Mucosa of descending colon (tissue), 3 donors: ENCODE measurements at regions not wholly inside any gene's neighbourhood (a gene's known extent, or its start where the extent isn't known, plus 50 kb on each side); places are given as distances from the start of the nearest gene placed in this dataset.

Experiments used
- ATAC-seq: fragments of 200-7000 bp; cut with Tn5 transposase; one replicate; pipeline ENCODE4 v1.9.1; 2020; ENCODE audit warnings: mild to moderate bottlenecking, moderate library complexity
- DNase-seq, 3 donors: peaks; one replicate each; pipeline ENCODE4 v3.0.0-alpha.2; 2020
- H3K36me3 ChIP-seq: fragments of 200-600 bp; one replicate; pipeline ENCODE4 v1.8.0; 2021; ENCODE audit warnings: low read depth, mild to moderate bottlenecking
- H3K4me1 ChIP-seq: fragments of 200-600 bp; one replicate; pipeline ENCODE4 v1.8.0; 2021; ENCODE audit warnings: low read depth, mild to moderate bottlenecking
- H3K4me3 ChIP-seq: fragments of 200-600 bp; one replicate; pipeline ENCODE4 v1.8.0; 2021; ENCODE audit warnings: mild to moderate bottlenecking
- H3K9me3 ChIP-seq: fragments of 200-600 bp; one replicate; pipeline ENCODE4 v1.8.0; 2021; ENCODE audit warnings: mild to moderate bottlenecking
- intact Hi-C, 2 donors: fragments of 100-400 bp; cut with DNase I in 1 of 2; cut with micrococcal nuclease in 1 of 2; formaldehyde crosslinking; loops; one replicate each; pipeline versions ENCODE4 v1.11.0 to v1.11.1; 2022; cut with DNase I, micrococcal nuclease
- TF ChIP-seq, protein P1 (sequence below): fragments of 200-600 bp; IDR thresholded peaks from one replicate; pipeline ENCODE4 v1.8.0; 2022; ENCODE audit warnings: antibody characterized with exemption, mild to moderate bottlenecking
- donor health status: DM: no; HTN: no; CAD: no; lungs with moderate emphysema.
- donor health status: DM: no; HTN: no; CAD: no.
- donor health status: DM: no; HTN: yes; CAD: no.

DNA sequence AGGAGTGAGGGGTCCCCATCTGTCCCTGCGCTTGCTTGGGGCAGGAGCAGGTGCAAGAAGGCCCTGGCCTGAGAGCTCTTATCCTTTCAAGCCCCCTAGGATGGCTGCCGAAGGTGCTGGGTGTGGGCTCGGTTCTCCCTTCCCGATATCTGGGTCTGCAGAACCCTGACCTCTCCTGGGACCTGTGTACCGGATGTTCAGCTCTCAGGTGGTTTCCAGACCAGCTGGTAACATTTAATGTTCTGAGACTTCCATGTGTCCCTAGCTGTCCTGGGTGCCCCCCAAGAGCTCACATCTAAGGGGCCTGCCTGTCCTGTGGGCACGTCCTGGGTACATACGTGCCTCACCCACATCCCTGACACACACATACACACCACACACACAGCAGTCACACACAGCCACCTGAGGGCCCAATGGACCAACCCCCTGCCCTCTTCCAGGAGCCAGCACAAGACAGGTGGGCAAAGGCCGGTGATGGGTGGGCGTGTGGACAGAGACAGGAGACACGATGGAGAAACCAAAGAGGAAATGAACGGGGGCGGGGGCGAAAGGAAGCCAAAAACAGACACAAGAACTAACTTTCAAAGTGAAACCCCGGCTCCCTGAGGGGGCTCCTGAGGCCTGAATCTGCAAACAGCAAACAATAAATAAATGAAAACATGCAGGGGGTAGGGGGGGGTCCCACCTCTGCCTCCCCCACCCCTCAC is 124.3 kb downstream of the PTPRS start:
- no peaks in the 10 kb centered on the region for H3K36me3 ChIP-seq
- ATAC-seq (no peak), DNase-seq (no peak)
- intact Hi-C loops = no loop called here
- H3K4me1 ChIP-seq = no peaks in the 10 kb centered on the region
- no peak overlapping the region for H3K4me3 ChIP-seq
- TF ChIP-seq, protein P1, sequence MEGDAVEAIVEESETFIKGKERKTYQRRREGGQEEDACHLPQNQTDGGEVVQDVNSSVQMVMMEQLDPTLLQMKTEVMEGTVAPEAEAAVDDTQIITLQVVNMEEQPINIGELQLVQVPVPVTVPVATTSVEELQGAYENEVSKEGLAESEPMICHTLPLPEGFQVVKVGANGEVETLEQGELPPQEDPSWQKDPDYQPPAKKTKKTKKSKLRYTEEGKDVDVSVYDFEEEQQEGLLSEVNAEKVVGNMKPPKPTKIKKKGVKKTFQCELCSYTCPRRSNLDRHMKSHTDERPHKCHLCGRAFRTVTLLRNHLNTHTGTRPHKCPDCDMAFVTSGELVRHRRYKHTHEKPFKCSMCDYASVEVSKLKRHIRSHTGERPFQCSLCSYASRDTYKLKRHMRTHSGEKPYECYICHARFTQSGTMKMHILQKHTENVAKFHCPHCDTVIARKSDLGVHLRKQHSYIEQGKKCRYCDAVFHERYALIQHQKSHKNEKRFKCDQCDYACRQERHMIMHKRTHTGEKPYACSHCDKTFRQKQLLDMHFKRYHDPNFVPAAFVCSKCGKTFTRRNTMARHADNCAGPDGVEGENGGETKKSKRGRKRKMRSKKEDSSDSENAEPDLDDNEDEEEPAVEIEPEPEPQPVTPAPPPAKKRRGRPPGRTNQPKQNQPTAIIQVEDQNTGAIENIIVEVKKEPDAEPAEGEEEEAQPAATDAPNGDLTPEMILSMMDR = no peak
- no peaks in the 10 kb centered on the region for H3K9me3 ChIP-seq

DNA sequence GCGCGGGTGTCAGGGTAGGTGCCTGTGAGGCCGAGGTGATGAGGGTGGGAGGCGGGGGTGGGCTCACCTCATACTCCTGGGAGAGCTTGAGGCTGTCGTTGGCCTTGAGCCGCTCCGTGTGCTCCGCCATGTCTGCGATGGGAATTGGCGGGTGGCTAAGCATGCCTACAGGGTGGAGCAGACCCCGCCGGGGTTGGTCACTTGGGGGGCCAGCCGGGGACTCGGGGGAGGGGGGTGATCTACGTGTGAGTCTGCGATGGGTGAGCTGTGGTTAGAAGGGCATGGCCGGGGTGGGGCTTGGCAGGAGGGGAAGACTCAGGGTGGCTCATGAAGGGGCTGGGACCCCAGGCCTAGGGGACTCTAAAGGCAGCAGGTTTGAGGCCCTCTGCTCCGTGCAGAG is 125.2 kb downstream of the PTPRS start:
- DNase-seq = no peak
- H3K36me3 ChIP-seq = no peaks in the 10 kb centered on the region
- H3K9me3 ChIP-seq = no peaks in the 10 kb centered on the region
- no peak for ATAC-seq
- no peak overlapping the region for H3K4me3 ChIP-seq
- TF ChIP-seq, protein P1 = no peak
- no peaks in the 10 kb centered on the region for H3K4me1 ChIP-seq
- intact Hi-C loops = no loop called here

DNA sequence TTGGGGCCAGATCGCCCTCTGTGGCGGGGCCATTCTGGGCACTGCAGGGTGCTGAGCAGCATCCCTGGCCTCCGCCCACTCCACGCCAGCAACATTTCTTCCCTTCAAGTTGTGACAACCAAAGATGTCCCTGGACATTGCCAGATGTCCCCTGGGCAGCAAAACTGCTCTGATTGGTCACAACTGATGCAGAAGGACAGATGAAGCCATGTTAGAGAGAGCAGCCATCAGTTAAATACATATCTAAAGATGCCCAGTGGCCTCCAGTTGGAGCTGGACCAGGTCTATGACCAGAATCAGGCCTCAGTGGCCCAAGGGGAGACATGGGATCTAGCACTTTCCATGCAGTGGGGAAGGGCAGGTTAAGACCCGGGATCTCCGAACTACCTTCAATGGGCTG is 125.7 kb downstream of the PTPRS start:
- Histone ChIP-seq H3K9me3 (no peaks in the 10 kb centered on the region), H3K36me3 (no peaks in the 10 kb centered on the region), H3K4me1 (no peaks in the 10 kb centered on the region), H3K4me3 (no peak overlapping the region)
- ATAC-seq (no peak), DNase-seq (no peak)
- TF ChIP-seq, protein P1 = no peak
- intact Hi-C loops = no loop called here

DNA sequence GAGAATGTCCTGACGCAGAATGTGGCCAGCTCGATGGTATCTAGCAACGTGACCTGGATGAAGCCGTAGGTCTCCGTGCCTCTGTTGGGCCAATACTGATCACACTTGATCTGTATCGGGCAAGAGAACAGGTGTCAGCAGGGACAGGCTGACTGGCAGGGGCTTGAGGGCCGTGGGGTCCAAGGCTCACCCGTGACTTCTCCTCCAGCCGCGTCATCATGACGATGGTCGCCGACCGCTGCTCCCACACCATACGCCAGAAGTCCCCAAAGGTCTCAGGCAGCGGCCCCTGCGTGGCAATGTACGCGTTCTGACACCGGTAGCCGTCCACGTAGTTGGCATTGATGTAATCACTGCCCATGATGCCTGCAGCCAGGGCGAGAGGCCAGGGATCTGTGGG is 126.2 kb downstream of the PTPRS start:
- H3K4me3 ChIP-seq = no peak overlapping the region
- TF ChIP-seq, protein P1 = no peak
- H3K36me3 ChIP-seq = no peaks in the 10 kb centered on the region
- DNase-seq = no peak
- no peaks in the 10 kb centered on the region for H3K4me1 ChIP-seq
- no peak for ATAC-seq
- intact Hi-C loops = no loop called here
- H3K9me3 ChIP-seq = no peaks in the 10 kb centered on the region

DNA sequence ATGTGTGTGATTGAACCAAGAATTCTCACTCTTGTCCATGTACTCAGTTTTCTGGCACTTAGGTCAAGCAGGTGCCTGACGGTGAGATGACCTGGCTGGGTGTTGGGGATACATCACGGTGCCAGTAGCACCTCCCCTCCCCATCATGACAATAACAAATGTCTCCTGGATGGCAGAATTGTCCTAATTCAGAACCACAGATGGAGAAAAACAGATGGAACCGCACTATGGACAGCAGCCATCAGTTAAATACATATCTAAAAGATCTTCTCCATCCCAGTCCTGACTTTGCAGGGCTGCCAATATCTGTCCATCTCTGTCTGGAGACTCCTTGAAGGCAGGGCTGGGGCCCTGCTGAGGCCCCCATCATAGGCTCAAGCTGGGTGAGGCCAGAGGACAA is 126.9 kb downstream of the PTPRS start:
- TF ChIP-seq, protein P1 = no peak
- intact Hi-C loops = no loop called here
- DNase-seq (no peak), ATAC-seq (no peak)
- H3K4me3 ChIP-seq = no peak overlapping the region
- H3K4me1 ChIP-seq = no peaks in the 10 kb centered on the region
- no peaks in the 10 kb centered on the region for H3K9me3 ChIP-seq
- no peaks in the 10 kb centered on the region for H3K36me3 ChIP-seq

DNA sequence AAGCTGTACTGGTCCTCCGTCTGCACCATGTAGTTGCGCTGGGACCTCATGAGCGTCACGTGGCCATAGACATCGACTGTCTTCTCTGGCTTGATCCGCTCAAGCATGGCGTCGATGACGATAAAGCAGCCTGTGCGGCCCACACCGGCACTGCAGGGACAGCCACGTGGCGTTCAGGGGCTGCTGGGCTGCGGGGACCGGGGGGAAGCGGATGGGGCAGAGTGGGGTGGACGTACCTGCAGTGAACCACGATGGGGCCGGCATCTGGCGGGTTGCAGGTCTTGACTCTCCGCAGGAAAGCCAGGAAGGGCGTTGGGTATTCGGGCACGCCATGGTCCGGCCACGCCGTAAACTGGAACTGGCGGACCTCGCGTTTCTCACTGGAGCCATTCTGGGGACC is 128.5 kb downstream of the PTPRS start:
- DNase-seq (no peak), ATAC-seq (no peak)
- Histone ChIP-seq H3K36me3 (no peaks in the 10 kb centered on the region), H3K9me3 (no peaks in the 10 kb centered on the region), H3K4me1 (no peaks in the 10 kb centered on the region), H3K4me3 (no peak overlapping the region)
- TF ChIP-seq, protein P1 = no peak
- intact Hi-C loops = no loop called here
